Naive thymus-derived CD8-positive, alpha-beta T cell (primary cell): ENCODE measurements at regions not wholly inside any gene's neighbourhood (a gene's known extent, or its start where the extent isn't known, plus 50 kb on each side); places are given as distances from the start of the nearest gene placed in this dataset.
"Not testable (repeated sequence)": the region's sequence is repeated elsewhere in the genome, so short reads cannot be mapped to it uniquely, and the experiment has no call there.

Source experiments
- ATAC-seq, 2 donors: fragments of 150-1000 bp; cut with Tn5 transposase in 1 of 2; sonication (Bioruptor Pico), chemical (Tn5 transposase) in 1 of 2; 1 replicate in 1 of 2; 2 replicates in 1 of 2; pipeline ENCODE4 v1.10.0; 2021; ENCODE audit warnings: mild to moderate bottlenecking in 2 of 2, moderate library complexity in 2 of 2
- POLR2A ChIA-PET: fragments of 350-600 bp; sonication (Branson Sonifier 250); formaldehyde crosslinking; loops from one replicate; lab custom pipeline; 2021; ENCODE audit warnings: antibody characterized with exemption; lab: Charles Lee
- DNase-seq, 10 donors: peaks; one replicate each; pipeline versions ENCODE4 v3.0.0 to v3.0.0-alpha.2; 2020 to 2022
- H3K27ac Mint-ChIP-seq, 10 donors: one replicate each; pipeline ENCODE4 v1.8.0; 2020 to 2022; ENCODE audit warnings: mild to moderate bottlenecking in 10 of 10, mixed read lengths in 10 of 10, moderate library complexity in 4 of 10, inconsistent platforms in 1 of 10
- H3K27me3 Mint-ChIP-seq, 5 donors: one replicate each; pipeline ENCODE4 v1.8.0; 2021 to 2022; ENCODE audit warnings: mixed read lengths in 5 of 5
- H3K36me3 Mint-ChIP-seq, 3 donors: one replicate each; pipeline ENCODE4 v1.8.0; 2020 to 2022; ENCODE audit warnings: mixed read lengths in 3 of 3, mild to moderate bottlenecking in 2 of 3, inconsistent platforms in 1 of 3
- H3K4me1 Mint-ChIP-seq, 4 donors: one replicate each; pipeline ENCODE4 v1.8.0; 2021 to 2022; ENCODE audit warnings: mixed read lengths in 4 of 4
- H3K4me3 Mint-ChIP-seq, 10 donors: one replicate each; pipeline ENCODE4 v1.8.0; 2020 to 2022; ENCODE audit warnings: mild to moderate bottlenecking in 10 of 10, mixed read lengths in 10 of 10, moderate library complexity in 6 of 10, inconsistent platforms in 1 of 10
- H3K9me3 Mint-ChIP-seq, 9 donors: one replicate each; pipeline ENCODE4 v1.8.0; 2020 to 2022; ENCODE audit warnings: mixed read lengths in 9 of 9, mild to moderate bottlenecking in 3 of 9, inconsistent platforms in 1 of 9, moderate library complexity in 1 of 9

GRCh38 chr10:46768515-46769291, 142.5 kb upstream of the PTPN20 start:
- H3K9me3 Mint-ChIP-seq, H3K36me3 Mint-ChIP-seq, ATAC-seq, POLR2A ChIA-PET, H3K27ac Mint-ChIP-seq, H3K4me1 Mint-ChIP-seq, DNase-seq, H3K27me3 Mint-ChIP-seq, H3K4me3 Mint-ChIP-seq: not testable (repeated sequence)

- H3K9me3 Mint-ChIP-seq, H3K27me3 Mint-ChIP-seq, H3K4me1 Mint-ChIP-seq, DNase-seq, POLR2A ChIA-PET, H3K36me3 Mint-ChIP-seq, H3K27ac Mint-ChIP-seq: not testable (repeated sequence)
- peak in 1 of 2 donors; percentile 8 for ATAC-seq
- peak overlapping the region in 1 of 10 donors; percentile 54 for H3K4me3 Mint-ChIP-seq
These were observed 137.9 kb upstream of the PTPN20 start for GRCh38 chr10:46773178-46773896.

- ATAC-seq = peak; percentile 81 to 92
- Mint-ChIP-seq H3K4me3 (peak overlapping the region in 6 of 10 donors; percentile 16 to 54 (median 38)), H3K27ac (peak overlapping the region in 1 of 10 donors; percentile 22)
- H3K4me1 Mint-ChIP-seq, POLR2A ChIA-PET, H3K9me3 Mint-ChIP-seq, H3K36me3 Mint-ChIP-seq, H3K27me3 Mint-ChIP-seq: not testable (repeated sequence)
- peak in 8 of 10 donors; percentile 7 to 73 (median 32) for DNase-seq
These were observed 137.4 kb upstream of the PTPN20 start for GRCh38 chr10:46773897-46774236.

DNA sequence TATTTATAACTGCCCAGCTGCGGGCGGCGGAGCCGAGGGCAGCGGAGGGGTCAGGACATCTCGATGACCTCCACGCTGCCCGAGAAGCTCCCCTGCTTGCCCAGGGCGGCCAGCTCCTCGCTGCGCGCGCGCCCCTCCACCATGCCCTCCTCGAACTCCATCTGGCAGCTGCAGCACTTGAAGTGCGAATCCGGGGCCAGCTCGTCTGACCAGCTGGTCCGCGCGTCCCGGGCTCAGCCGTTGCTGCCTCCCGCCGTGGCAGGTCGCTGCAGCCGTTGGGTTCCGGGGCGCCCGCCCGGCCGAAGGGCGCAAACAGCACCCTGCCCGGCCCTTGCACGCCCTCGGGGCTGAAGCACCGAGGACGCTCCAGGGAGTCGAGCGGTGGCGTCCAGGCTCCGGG, 136.9 kb upstream of the PTPN20 start:
- DNase-seq, H3K9me3 Mint-ChIP-seq, H3K27me3 Mint-ChIP-seq, H3K4me1 Mint-ChIP-seq, H3K27ac Mint-ChIP-seq, ATAC-seq, H3K36me3 Mint-ChIP-seq, POLR2A ChIA-PET, H3K4me3 Mint-ChIP-seq: not testable (repeated sequence)

DNA sequence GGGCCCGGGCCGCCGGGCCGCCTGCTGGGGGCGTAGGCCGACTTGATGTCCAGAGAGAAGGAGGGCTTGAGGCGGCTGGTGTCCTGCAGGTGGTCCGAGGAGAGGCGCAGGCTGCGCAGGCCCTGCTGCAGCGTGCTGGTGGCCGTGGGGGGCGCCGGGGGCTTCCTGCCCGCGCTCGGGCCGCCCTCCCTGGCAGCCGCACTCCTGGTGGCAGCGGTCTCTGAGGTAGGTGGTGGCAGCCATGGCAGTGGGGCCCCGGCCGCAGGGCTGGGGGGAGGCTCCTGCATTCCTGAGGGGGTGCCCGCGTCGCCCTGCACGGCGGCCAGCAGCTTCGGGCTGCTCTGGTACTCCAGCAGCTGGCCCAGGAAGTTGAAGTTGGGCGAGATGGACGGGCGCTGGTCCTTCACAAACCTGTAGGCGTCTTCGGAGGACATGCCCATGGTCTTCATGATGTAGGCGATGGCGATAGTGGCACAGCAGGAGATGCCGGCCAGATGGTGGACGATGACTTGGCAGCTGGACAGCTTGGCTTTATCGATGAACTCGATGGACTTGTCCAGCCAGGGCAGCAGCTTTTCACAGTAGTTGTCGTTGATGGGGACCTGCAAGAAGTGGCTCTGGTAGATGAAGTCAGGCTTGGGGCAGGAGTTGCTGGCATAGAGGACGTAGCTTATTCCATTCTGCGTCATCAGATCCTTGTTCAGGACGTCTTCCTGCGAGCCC, 136.1 kb upstream of the PTPN20 start:
- H3K27ac Mint-ChIP-seq = not testable (repeated sequence)

GRCh38 chr10:46775668-46776059, 135.6 kb upstream of the PTPN20 start:
- H3K9me3 Mint-ChIP-seq, H3K27me3 Mint-ChIP-seq, DNase-seq, H3K4me3 Mint-ChIP-seq, H3K36me3 Mint-ChIP-seq, ATAC-seq, H3K4me1 Mint-ChIP-seq, H3K27ac Mint-ChIP-seq, POLR2A ChIA-PET: not testable (repeated sequence)

More for the DNA sequence above, 136.1 kb upstream of the PTPN20 start:
- H3K4me1 Mint-ChIP-seq, ATAC-seq, H3K9me3 Mint-ChIP-seq, POLR2A ChIA-PET, H3K4me3 Mint-ChIP-seq, H3K36me3 Mint-ChIP-seq, H3K27me3 Mint-ChIP-seq: not testable (repeated sequence)
- peak in 1 of 10 donors; percentile 57 for DNase-seq

GRCh38 chr10:46779571-46779970, 131.7 kb upstream of the PTPN20 start:
- ATAC-seq, H3K9me3 Mint-ChIP-seq, DNase-seq, H3K4me1 Mint-ChIP-seq, POLR2A ChIA-PET, H3K36me3 Mint-ChIP-seq, H3K27me3 Mint-ChIP-seq, H3K27ac Mint-ChIP-seq, H3K4me3 Mint-ChIP-seq: not testable (repeated sequence)

- H3K27ac Mint-ChIP-seq, H3K27me3 Mint-ChIP-seq, H3K9me3 Mint-ChIP-seq, H3K4me3 Mint-ChIP-seq, DNase-seq, H3K4me1 Mint-ChIP-seq, POLR2A ChIA-PET, ATAC-seq, H3K36me3 Mint-ChIP-seq: not testable (repeated sequence)
These were observed 131.1 kb upstream of the PTPN20 start for GRCh38 chr10:46780164-46780563.

- DNase-seq, H3K27ac Mint-ChIP-seq, ATAC-seq, H3K9me3 Mint-ChIP-seq, H3K4me3 Mint-ChIP-seq, H3K36me3 Mint-ChIP-seq, H3K4me1 Mint-ChIP-seq, H3K27me3 Mint-ChIP-seq, POLR2A ChIA-PET: not testable (repeated sequence)
These were observed 130.2 kb upstream of the PTPN20 start for GRCh38 chr10:46781001-46781400.

DNA sequence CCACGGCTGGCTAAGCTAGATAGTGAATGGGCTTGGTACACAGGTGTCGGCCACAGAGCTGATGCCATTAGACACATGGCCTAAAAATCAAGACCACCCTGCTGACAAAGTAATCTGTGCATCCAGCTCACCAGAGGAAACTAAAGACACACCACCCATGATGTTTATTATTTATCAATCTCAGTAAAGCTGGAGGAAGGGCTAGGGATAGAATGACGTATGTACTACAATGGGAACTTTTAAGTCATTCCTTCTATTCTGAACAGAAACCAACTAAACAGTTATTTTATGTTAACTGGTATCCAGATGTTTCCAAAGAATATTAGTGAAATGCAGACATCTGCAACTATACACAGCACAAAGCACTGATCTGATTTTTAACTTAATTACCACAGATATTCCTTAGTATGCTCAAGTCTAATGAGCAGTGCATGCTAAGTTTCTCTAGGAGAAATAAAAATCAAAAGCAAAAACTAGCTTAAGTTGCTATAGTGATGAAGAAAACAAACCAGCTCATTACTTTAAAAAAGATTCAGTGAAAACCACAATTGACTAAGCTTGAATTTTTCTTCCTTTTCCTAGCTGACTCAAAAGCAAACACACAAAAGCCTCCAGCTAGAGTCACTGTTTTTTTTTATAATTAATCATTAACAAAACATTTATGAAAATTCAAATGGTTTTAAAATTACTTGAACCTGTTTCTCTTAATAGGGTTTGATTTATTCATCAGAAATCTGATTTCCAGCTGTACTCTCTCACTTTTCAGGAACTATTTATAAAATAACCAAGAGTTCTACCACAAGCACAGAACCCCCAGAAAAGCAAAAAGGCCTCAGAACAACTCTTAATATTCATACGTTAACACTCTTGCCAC, 129.0 kb upstream of the PTPN20 start:
- peak in 1 of 10 donors; percentile 4 for DNase-seq
- H3K27ac Mint-ChIP-seq = peak overlapping the region in 2 of 10 donors; percentile 34 to 62
- POLR2A ChIA-PET, H3K4me1 Mint-ChIP-seq, H3K36me3 Mint-ChIP-seq, ATAC-seq, H3K4me3 Mint-ChIP-seq, H3K27me3 Mint-ChIP-seq, H3K9me3 Mint-ChIP-seq: not testable (repeated sequence)

DNA sequence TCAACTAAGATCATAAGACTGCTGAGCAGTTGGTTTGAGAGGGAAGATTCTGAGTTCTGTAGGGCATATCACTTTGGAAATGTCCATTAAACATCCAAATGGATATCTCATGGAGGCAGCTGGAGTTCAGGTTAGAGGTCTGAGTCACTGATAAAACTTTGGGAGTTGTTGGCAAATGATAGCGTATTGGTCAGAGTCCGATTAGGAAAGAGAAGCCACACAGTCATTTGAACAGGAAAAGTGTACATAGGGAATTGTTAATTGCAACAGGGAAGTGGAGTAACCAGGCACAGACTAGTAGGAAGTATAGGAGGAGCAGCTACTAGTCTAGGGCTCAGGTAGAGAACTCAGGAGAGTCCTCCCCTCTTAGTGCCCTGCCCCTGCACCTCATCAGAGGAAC, 126.6 kb upstream of the PTPN20 start:
- peak overlapping the region in 2 of 10 donors; percentile 19 to 37 for H3K4me3 Mint-ChIP-seq
- H3K36me3 Mint-ChIP-seq, ATAC-seq, H3K27me3 Mint-ChIP-seq, H3K27ac Mint-ChIP-seq, POLR2A ChIA-PET, DNase-seq, H3K9me3 Mint-ChIP-seq: not testable (repeated sequence)
- peaks cover 3 to 11% (median 4%) of the 10 kb centered on the region in 4 donors for H3K4me1 Mint-ChIP-seq

DNA sequence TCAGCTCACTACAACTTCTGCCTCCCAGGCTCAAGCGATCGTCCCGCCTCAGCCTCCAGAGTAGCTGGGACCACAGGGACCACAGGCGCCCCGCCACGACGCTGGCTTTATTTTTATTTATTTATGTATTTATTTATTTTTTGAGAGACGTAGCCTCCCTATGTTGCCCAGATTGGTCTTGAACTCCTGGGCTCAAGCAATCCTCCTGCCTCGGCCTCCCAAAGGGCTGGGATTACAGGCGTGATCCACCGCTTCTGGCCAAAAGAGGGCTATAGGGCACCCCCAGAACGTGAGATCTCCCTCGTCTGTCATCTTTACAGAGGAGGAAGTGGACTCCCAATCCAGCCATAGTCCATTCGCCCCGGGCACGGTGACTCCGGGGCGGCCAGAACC, 125.1 kb upstream of the PTPN20 start:
- Mint-ChIP-seq H3K4me1 (peaks cover 3 to 11% (median 4%) of the 10 kb centered on the region in 4 donors), H3K27ac (peak overlapping the region in 5 of 10 donors; percentile 33 to 84 (median 67)), H3K4me3 (peak overlapping the region; percentile 43 to 95 (median 78))
- H3K36me3 Mint-ChIP-seq, H3K9me3 Mint-ChIP-seq, H3K27me3 Mint-ChIP-seq: not testable (repeated sequence)
- DNase-seq (peak in 3 of 10 donors; percentile 3 to 12 (median 4)), ATAC-seq (peak in 1 of 2 donors; percentile 22)
- POLR2A ChIA-PET = interaction anchor here (0.6 kb wide), 1 partner anchor 877 kb away, joined by 4 read pairs; no protein-coding TSS in a partner anchor
